ENCODE measurements at regions not wholly inside any gene's neighbourhood (a gene's known extent, or its start where the extent isn't known, plus 50 kb on each side); places are given as distances from the start of the nearest gene placed in this dataset.

GRCh38 chr3:34365231-34365630 is 566.8 kb downstream of the PDCD6IP start:
- H3K27me3 Mint-ChIP-seq = no peaks in the 10 kb centered on the region
- CTCF ChIA-PET = no interaction called here
- TF ChIP-seq CTCF (IDR thresholded peaks at IDR 0.05) = no peak
- POLR2A ChIA-PET = no interaction called here
- H3K4me1 Mint-ChIP-seq = peaks cover 10% of the 10 kb centered on the region
- H3K4me3 Mint-ChIP-seq = no peak overlapping the region
- no peak overlapping the region for H3K27ac Mint-ChIP-seq
- no peaks in the 10 kb centered on the region for H3K36me3 Mint-ChIP-seq (ENCODE audit: low read depth)
- H3K9me3 Mint-ChIP-seq = no peaks in the 10 kb centered on the region
- no peak for DNase-seq
- no peak for ATAC-seq (ENCODE audit: low read depth)
- intact Hi-C loops (cut with micrococcal nuclease) = no loop called here

- Mint-ChIP-seq H3K4me3 (no peak overlapping the region), H3K27ac (no peak overlapping the region), H3K4me1 (peaks cover 10% of the 10 kb centered on the region), H3K36me3 (ENCODE audit: low read depth) (no peaks in the 10 kb centered on the region), H3K27me3 (no peaks in the 10 kb centered on the region), H3K9me3 (no peaks in the 10 kb centered on the region)
- no peak for TF ChIP-seq CTCF (IDR thresholded peaks at IDR 0.05)
- ATAC-seq (ENCODE audit: low read depth) (no peak), DNase-seq (no peak)
- intact Hi-C loops (cut with micrococcal nuclease) = no loop called here
- ChIA-PET CTCF (no interaction called here), POLR2A (no interaction called here)
Measured at GRCh38 chr3:34365771-34366170, 567.3 kb downstream of the PDCD6IP start.

GRCh38 chr3:34367521-34367920 is 569.1 kb downstream of the PDCD6IP start:
- Mint-ChIP-seq H3K4me3 (no peak overlapping the region), H3K9me3 (peaks cover 2% of the 10 kb centered on the region), H3K4me1 (peaks cover 2% of the 10 kb centered on the region), H3K27ac (no peak overlapping the region), H3K27me3 (no peaks in the 10 kb centered on the region), H3K36me3 (ENCODE audit: low read depth) (no peaks in the 10 kb centered on the region)
- TF ChIP-seq CTCF (IDR thresholded peaks at IDR 0.05) = no peak
- no peak for ATAC-seq (ENCODE audit: low read depth)
- DNase-seq = no peak
- ChIA-PET CTCF (no interaction called here), POLR2A (no interaction called here)
- intact Hi-C loops (cut with micrococcal nuclease) = no loop called here

- H3K9me3 Mint-ChIP-seq = peaks cover 2% of the 10 kb centered on the region
- no peaks in the 10 kb centered on the region for H3K36me3 Mint-ChIP-seq (ENCODE audit: low read depth)
- no peak overlapping the region for H3K4me3 Mint-ChIP-seq
- DNase-seq = no peak
- H3K27ac Mint-ChIP-seq = no peak overlapping the region
- intact Hi-C loops (cut with micrococcal nuclease) = no loop called here
- no peaks in the 10 kb centered on the region for H3K4me1 Mint-ChIP-seq
- ATAC-seq (ENCODE audit: low read depth) = no peak
- POLR2A ChIA-PET = no interaction called here
- H3K27me3 Mint-ChIP-seq = no peaks in the 10 kb centered on the region
- TF ChIP-seq CTCF (IDR thresholded peaks at IDR 0.05) = no peak
- CTCF ChIA-PET = no interaction called here
Measured at GRCh38 chr3:34374521-34374920, 576.1 kb downstream of the PDCD6IP start.

- Mint-ChIP-seq H3K36me3 (ENCODE audit: low read depth) (no peaks in the 10 kb centered on the region), H3K9me3 (no peaks in the 10 kb centered on the region), H3K4me1 (no peaks in the 10 kb centered on the region), H3K27me3 (no peaks in the 10 kb centered on the region), H3K4me3 (no peak overlapping the region), H3K27ac (no peak overlapping the region)
- no peak for DNase-seq
- no peak for ATAC-seq (ENCODE audit: low read depth)
- intact Hi-C loops (cut with micrococcal nuclease) = no loop called here
- no peak for TF ChIP-seq CTCF (IDR thresholded peaks at IDR 0.05)
- ChIA-PET POLR2A (no interaction called here), CTCF (no interaction called here)
Measured at GRCh38 chr3:34376691-34377090, 578.3 kb downstream of the PDCD6IP start.

All from activated B cell treated with CpG ODN at 0.5 μM for 24 hours (primary cell).